Kidney tubule cell (primary cell): ENCODE measurements at regions not wholly inside any gene's neighbourhood (a gene's known extent, or its start where the extent isn't known, plus 50 kb on each side); places are given as distances from the start of the nearest gene placed in this dataset.

Source experiments
- DNase-seq: peaks from one replicate; pipeline ENCODE4 v3.0.0-alpha.2; 2018; ENCODE audit warnings: low spot score

DNA sequence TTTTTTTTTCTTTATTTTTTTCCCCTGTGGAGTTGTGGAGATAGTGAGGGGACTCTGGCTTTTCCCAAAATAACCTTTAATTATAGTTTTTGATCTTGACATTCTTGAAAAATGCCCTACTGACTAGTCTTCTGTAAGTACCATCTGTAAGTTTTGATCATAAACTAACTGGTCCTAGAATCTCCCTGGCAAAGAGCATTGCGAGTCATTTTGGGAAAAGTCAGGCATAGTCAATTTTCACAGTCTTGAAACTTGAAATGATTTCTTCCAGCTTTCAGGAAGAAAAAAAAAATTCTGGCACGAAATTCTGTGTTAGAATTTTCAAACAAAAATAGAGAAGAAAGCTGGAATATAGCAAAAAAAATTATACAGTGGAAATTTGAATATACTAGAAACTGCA lies 181.2 kb upstream of the SNX7 start:
- DNase-seq = no peak

DNA sequence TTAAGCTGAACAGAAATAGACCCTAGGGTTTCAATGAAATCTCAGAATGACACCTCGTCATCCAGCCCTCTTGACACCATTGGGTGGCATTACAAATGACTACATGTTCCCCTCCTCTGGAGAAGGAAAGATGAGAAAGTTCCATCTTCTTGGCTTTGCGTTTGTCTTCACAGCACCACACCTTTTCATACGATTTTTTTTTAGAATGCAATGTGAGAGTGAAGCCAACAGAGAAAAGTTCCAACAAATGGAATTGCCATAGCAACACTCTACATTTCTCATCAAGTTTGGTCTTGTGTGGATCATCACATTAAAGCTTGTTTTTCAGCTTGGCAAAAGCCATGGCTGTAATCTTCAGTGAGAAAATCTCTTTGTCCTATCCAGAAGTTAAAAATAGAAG lies 183.4 kb upstream of the SNX7 start:
- DNase-seq = no peak

DNA sequence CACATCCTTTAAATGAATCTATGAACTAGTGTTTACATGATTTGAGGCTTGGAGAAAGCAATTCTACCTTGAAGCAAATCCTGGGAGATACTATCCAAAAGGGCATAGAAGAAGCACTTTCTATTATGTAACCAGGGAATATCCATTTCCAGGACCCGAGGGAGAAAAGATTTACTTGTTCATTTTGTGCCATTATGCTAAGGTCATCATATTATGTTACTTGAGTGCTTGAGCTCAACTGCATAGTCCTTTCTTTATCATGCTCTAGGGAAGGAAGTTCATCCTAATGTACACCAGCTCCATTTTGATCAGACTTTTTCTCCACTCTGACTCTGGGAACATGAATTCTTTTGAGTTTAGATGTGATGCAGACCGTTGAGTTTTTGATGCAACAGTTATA lies 188.6 kb upstream of the SNX7 start:
- DNase-seq = no peak

DNA sequence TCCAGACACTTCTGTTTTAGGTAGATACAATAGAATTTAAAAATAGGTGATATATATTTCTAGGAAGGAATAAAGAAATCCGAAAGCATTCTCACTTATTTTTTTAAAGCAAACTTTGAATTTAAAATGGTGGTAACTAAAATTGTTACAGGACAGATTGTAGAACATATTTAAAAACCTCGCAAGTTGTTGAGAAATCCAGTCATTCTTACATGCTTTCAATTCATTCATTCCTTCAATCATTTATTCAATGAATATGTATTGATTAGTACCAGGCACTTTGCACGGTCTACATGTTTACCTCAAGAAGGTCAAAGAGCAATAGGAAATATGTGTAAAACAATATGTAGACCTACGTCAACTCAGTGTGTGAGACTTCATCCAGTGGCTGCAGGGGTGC lies 189.9 kb upstream of the SNX7 start:
- DNase-seq = no peak

DNA sequence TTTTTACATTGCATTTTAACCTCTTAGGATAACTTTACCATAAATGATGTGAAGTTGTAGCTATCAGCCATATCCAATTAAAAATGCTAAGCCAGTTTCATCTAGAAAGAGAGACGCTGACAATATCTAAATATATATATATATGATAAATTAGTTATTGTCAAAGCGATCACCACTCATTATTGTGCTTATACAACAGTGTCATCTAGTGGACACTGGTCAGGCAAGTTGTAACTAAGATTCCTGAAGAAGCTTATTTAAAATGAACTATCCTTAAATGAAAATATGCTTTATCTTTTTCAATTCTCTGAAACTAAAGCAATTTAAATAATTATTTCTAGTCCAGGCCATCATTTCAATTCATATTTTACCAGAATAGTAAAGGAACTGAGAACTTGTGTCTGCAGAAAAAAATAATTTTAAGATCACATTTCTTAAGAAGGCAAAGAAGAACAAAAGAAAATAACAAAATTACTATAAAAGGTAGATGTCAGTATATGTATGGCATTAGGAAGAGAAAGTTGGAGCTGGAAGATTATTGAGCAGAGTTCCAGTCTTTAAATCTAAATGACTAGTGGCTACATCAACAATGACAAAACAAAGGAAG lies 193.3 kb upstream of the SNX7 start:
- peak; percentile 57 for DNase-seq

DNA sequence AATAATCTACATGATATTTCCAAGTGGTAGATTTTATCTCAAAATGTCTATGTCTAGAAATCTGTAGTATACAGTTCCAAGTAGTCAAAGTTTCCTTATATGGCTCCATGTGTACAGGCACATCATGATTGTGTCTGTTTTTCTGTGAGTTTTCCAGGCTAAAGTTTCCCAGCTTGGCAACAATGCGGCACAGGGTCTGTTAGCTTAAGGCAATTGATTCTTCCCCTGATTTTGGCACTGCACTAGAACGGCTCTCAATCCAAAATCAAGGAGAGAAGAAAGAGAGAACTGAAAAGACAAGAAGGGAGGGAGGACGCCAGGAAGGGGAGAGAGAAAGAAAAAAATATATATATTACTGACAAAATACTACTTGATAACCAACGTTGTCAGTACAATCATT lies 193.9 kb upstream of the SNX7 start:
- no peak for DNase-seq

DNA sequence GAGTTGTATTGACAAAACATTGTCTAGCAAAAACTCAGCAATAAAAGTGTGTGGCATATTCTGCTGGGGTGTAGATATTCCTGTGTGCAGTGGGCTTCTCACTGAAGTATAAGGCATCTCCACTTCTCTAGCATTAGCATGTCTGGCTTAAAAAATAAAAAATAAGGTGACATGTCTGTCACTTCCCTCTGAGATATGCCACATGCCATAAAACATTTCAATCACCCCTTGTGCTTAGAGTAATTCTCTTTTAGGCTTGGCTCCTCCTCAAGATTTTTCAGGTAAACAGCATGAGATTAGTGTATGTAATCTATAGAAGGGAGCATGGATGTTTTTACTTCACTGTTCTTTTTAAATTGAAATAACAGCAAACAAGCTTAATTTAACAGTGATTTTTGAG lies 194.4 kb upstream of the SNX7 start:
- DNase-seq = no peak

DNA sequence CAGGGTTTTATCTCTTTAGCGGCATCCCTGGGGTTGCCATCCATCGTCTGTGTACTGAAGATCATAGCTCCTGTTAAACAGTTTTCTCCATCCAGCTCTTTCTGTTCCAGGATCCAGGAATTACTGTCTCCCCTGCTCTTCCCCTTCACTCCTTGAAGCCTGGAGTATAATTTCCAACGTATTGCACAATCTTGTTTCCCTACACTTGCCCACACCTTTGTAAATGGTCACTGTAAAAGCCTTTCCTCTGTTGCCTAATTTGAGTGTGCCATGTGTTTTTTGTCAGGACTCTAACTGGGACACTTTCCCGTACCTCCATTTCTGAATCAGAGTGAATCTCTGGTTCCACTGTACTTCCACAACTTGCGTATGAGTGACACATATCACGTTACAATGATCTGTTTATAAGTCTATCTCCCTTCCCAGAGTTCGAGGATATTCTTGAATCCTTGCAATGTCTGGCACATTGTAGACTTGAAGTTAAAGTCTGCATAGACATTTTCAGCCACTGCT lies 199.6 kb upstream of the SNX7 start:
- DNase-seq = no peak

DNA sequence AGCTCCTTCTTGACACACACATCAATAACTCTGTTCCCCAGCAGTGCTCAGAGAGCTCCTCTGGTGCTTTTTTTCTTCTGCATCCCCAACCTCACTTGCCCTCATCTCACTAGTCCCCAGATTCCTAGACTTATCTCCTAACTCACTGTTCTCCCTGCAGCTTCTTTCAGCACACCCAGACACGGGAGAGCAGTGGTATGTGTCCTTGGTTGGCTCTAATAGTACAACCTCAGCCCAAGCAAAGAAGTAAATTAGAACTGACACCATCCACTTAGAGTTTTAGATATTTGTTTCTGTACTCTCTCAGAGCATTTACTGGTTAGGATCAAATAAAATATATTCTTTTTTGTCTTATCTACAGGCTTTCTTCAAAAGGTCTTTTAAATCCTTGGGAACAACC lies 201.4 kb upstream of the SNX7 start:
- DNase-seq = no peak

DNA sequence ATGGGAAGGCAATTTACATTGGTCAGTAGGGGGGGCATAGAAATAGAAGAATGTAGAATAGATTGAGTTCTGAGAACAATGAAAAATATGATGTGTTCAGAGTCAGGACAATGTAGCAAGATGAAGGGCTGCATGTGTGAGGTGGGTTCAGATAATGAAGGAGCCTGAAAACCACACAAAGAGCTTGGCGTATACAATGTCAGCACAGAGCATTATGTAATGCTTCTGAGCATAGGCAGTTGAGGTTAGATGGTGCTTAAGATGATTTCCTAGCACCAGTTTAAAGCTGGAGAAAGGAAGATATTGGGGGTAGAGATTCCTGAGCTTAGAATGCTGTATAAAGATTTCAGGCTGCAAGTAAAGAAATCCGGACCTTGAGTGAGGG lies 202.0 kb upstream of the SNX7 start:
- DNase-seq = no peak

DNA sequence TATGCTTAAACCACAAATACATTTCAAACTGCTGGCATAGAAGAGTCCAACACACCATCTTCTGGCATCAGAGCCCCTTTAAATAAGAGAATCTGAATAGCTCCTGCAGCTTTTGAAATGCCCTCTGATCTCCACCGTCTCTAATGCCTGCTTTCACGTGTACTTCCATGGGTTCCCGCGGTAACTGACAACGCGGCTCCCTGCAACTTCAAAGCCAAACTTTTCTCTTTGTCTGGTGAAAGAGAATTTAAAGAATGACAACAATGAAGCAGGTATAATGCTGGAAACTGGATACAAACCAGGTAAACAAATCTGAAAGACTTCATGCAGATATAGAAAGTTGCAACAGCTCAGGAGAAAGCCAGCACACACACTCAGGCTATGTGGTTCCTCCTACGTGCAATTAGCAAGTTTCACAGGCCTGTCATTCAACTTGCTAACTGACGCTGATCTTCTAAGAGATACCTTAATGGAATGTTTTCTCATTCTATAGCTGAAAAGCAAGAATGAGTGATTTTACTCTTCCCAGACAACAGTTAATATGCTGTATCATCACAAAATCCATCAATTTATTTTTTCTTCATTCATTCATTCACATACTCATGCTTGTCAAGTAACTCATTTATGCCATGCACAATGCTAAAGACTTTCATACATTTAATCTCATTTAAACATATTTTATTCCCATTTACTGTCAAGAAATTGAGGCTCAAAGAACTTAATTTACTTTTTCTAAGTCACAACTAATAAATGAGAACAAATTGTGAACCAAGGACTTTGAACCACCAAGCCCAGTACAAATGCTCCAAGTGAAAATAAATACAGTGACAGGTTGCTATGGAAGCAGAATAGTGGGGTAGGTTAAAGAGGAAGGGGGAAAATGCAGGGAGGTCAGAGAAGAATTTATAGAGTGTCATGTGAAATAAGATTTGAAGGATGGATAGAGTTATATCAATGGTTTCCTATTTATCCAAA lies 202.7 kb upstream of the SNX7 start:
- peak; percentile 6 for DNase-seq

DNA sequence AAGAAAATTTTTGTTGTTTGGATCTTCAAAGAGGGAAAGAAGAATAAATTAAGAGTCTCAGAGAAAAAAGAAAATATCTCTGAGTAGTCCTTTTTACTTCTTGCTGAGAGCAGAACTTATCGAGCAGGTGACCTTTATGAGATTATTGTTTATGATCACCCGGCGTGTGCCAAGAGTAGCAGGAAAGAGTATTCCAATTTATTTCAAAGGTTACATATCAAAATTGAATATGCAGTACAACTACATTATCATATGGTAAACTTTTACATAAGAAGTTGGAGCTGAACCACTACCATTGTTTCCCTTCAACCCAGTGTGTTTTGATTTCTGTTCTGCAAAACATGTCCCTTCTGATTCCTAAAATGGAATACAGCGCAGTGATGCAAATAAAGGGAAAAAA lies 204.3 kb upstream of the SNX7 start:
- no peak for DNase-seq

DNA sequence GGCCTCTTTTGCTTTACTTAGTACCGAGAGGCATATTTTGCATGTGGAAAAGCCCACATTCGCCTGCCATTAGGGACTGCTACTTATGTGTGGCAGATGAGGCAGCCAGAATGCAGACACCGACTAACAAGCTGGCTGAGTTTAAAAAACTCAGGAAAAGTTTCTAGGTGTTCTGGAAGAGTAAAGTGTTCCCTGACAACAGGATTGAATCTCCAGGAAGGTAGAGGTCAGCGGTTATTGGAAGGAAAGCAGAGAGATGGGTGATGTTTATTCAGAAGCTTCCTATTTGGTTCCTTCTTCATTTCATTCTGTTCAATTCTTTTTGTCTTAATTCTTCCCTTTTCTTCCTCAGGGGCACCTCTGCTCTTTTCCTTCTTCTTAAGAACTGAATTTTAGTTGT lies 206.9 kb upstream of the SNX7 start:
- DNase-seq = no peak

DNA sequence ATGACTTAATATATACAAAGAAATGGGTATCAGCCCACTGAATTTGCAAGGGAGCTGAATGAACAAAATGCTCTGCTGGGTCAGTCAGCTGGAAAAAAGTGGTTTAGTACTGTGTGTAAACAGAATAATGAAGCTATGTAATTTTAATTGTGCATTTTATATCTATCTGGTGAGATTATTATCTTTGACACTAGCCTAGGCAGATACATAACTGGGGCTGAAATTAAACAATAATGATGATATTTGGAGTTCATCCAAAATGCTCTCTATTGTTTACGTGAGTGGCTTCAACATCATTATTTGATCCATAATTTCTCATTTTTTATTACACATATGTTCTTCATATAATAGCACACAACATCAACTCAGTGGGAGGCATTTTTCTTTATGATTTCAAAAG lies 208.5 kb upstream of the SNX7 start:
- no peak for DNase-seq

DNA sequence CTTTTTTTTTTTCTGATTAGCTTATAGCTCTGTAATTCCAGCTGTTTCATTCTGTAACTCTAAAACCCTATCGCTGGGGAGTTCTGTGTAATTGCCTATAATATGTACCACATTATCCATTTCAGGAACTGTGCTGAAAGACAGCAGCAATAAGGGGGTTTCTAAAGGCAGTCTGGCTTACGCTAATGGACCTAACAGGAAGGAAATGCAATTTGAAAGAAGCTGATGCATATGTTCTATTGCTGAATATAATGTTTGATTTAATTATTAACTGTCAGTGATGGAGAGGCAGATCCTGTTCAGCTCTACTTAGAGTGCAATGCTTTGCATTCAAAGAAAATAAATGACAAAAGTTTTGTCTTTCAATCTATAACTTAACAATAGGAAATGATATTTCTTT lies 209.4 kb upstream of the SNX7 start:
- no peak for DNase-seq

DNA sequence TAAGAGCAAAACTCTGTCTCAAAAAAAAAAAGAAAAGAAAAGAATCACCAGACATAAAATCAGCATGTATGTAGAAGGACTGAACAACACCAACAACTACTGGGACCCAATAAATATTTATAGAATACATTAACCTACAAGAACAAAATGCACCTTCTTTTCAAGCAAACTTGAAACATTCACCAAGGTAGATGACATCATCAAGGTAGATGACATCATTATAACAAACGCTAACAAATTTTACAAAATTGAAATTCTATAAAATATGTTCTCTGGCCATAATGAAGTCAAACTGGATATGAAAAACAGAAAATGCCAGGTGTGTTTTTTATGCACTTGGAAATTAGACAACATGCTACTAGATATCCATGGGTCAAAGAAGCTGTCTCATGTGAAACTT lies 220.2 kb upstream of the SNX7 start:
- DNase-seq = no peak

DNA sequence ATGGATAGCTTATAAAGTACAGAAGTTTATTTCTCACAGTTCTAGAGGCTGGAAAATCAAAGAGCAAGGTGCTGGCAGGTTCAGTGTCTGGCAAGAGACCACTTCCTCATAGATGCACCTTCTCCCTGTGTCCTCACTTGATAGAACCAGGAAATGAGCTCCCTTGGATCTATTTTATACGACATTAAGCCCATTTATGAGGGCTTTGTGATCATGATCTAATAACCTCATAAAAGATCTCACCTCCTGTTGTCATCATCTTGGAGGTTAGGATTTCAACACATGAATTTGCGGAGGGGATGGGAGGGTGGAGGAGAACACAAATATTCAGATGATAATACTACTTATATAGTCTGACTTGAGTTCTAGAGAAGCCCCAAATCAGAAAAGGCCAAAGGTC lies 222.1 kb upstream of the SNX7 start:
- no peak for DNase-seq

DNA sequence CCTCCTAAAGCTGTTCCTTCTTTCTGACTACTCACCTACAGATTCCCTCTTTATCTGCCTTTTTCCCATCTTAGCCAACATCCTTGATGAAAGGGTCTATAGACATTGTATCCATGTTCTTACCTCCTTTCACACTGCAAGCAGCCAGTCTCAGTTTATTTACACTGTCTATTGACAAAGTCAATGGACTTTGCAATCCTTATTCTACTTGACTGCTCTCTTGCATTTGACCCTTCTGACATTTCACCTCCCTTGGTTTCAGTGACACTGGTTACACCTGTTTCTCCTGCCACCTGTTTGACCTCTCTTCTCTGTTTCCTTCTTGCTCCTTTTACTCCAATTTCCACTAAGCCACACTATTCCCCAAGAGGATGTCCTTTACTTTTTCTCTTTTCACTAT lies 224.0 kb upstream of the SNX7 start:
- no peak for DNase-seq

DNA sequence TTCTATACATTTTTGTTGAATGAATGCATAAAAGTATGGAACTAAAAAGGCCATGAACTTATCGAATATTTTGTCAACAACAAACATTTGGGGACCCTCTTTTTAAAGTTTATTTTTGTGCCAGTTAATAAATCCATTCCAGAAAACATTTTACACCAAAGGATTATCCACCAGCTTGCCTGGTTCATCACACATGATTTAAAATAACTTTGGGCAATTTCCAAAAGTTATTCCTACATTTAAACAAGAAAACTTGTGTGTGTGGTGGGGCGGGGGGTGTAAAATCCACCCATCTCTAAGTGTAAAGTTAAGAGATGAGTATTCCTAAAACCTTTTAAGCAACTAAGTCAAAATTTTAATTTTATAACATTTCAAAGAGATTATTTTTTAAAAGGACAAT lies 224.5 kb upstream of the SNX7 start:
- DNase-seq = no peak

DNA sequence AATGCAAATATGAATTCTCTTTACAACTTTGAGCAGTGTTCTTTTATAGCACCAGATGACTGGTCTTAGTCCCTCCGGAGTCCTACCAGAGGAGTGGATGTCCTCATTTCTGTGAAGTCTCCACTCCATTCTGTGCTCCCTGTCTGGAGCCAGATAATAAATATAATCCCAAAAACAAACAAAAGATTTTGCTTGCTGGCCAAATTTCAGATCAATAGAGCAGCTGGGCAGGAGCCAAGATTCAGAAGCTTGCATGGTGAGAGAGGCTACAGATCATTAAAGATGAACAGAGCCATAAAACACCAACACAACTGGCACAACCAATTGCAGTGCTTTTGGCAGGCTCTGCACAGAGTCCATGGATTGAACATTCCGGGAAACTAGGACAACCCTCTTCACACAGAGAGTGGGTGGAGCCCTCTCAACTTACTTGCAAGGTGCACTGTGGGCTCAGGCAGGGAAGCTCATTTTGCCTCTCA lies 231.5 kb upstream of the SNX7 start:
- DNase-seq = peak; percentile 7

DNA sequence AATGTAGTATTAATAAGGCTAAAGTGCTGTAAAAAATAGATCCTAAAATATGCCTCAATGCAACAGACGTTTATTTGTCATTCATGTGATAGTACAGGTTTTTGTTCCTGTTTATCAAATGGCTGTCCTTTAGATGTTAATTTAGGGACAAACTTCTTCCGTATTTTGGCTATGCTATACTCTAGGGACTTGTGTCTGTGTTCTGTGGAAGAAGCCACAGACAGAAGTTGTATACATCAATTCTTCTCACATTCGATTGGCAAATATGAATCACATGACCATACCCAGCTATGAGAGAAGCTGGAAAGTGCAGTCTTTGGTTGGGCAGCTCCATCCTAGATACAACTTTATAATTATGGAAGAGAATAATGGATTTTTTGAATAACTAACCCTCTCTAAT lies 232.7 kb upstream of the SNX7 start:
- no peak for DNase-seq

DNA sequence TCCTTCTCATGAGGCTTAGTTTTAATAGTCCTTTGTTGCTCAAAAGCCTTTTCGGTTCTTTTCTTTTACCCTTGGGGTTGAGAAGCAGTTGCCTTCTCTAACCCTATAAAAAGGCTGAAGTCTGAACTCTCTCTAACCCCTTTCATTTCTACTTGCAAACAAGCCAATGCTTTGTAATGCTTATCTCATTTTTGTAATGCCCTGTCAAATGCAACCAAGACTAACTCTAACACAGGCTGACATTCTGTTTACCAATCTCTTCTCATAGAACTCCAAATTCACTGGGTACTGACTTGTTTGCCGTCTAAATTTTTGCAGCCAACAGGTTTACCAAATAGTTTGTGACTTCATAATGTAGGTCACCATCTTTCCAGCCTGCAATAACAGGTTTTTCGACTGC lies 233.9 kb upstream of the SNX7 start:
- DNase-seq = no peak

DNA sequence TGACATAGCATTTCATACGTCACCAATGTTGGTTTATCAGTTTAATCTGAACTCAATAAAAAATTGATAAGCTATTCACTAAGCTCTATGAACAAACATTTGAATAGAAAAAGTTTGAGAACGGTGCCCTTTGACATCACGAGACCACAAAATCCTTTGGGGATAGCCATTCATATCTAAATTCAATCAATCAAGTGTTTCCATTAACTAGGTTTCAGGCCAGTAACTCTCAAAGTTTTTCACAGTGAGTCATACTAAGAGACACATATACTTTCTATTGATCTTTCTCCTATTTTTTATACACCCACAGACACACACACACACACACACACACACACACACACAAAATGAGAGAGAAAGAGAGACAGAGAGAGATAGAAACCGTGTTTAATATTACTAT lies 235.4 kb upstream of the SNX7 start:
- DNase-seq = no peak

DNA sequence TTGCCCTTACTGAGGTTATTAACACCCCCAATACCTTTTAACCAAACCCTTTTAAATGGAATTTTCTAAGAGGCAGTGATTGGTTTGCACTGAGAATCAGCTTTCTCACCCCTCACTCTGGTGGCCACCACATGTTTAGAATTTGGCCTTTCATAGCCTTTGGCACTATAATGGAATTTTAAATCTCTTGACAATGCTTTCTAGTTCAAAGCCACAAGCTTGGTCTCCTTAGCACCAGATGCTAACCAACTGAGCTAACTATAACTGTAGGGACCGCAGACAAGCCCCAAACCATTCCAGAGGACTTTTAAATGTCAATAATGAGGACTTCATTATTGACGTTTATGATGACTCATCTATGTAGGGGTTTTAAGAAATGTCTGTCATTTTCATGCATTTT lies 238.7 kb upstream of the SNX7 start:
- no peak for DNase-seq
